Hematopoietic multipotent progenitor cell treated with erythropoietin and hydrocortisone succinate and interleukin-3 and kit ligand, for 17 days (in vitro differentiated cells): ENCODE measurements at regions not wholly inside any gene's neighbourhood (a gene's known extent, or its start where the extent isn't known, plus 50 kb on each side); places are given as distances from the start of the nearest gene placed in this dataset.

Experiments used
- DNase-seq: peaks from one replicate; pipeline ENCODE4 v3.0.0-alpha.2; 2015; ENCODE audit warnings: low spot score

GRCh38 chr15:26374806-26375205, 398.1 kb downstream of the GABRB3 start:
- no peak for DNase-seq

DNA sequence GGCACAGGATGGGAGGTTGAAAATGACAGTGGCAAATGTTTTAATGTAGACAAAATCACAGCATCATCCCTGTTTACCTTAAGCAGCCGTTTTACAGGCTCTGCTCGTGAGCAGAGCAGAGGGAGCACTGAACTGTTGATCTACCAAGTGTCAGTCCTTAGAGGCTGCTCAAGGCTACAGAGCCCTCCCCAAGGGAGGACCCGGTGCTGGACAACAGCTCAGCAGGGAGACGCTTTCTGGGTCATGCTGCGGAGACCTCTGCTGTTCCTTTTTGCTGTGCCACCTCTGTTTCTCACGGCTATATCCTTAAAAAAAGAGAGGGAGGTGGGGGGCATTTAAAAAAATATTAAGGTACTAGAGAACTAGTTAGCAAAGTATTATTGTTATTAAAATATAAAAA, 400.2 kb downstream of the GABRB3 start:
- DNase-seq: no peak

- no peak for DNase-seq
These were observed 407.8 kb downstream of the GABRB3 start for GRCh38 chr15:26365077-26365476.

DNA sequence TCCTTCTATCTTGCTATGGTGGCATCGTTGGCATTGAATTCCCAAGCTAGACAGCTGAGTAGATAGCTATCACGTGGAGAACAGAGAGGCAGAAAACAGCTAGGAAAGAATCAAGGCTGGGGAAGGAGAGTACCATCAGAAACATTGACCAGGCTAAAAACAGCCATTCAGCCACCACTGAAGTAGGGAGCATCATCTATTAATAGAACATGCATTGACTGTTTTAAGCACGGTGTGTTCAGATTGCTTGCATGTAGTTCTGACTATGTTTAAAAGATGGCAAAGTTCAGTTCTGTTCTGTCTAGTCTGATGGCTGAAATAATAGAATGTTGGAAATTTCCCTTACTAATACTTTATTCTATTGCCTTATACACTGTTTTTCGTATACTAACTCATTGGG, 413.0 kb downstream of the GABRB3 start:
- DNase-seq: no peak

DNA sequence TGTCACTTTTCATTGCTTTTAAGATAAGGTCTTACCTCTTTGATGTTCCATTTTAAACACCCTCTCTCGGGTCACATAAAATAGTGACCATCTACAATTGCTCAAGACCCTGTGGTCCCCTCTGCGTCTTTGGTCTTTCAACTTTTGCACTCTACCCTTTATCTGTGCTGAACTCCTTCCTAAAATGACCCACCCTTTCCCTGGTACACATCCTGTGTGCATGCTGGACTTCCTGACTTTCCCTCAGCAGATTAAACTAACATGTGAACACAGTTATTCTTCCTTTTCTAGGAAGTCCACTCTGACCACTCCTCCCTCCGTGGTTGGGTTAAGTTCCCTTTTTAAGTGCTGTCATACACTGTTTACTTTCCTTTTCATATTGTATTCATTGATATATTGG, 414.2 kb downstream of the GABRB3 start:
- no peak for DNase-seq

DNA sequence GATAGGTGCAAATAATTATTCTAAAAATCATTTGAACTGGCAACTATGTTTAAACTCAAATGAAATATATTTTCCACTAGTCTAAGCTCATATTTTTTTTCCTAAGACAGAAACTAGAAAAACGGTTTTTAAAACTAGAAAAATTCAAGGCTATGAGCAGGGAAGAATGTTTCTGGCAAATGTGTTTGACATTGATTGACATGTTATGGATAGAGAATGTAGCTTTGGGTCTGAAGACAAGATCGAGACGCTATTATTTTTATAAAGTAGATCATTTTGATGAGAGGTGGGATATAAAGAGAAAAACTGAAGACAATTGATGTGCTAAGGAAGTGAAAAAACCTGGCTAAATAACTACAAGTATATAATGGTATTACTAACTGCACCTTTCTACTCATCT, 415.2 kb downstream of the GABRB3 start:
- DNase-seq: no peak

DNA sequence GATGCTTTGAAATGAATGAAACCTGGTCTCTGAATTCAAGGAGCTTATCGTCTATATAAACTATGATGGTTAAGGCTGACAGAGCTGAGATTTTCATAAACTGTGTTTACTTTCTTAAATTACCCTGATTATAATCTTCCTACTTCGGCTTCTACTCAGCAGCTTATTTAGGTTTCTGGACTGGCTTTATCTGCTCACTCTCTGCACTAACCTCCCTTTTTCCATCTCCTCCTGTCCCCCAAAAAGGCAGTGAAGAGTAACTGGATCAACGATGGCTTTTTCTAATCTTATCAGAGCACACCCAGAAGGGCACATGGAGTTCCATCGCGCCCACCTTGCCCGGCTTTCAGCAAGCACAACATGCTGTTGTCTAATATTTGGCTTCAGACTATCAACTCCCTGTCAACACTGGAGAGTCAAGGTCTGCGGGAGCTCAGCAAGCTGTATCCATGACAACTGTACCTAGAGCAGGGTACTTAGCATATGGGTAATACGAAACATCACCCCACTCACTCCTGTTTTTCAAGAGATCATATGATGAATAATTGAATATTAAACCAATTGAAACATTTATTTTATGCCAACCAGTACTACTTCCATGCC, 417.3 kb downstream of the GABRB3 start:
- no peak for DNase-seq

- DNase-seq: no peak
These were observed 420.0 kb downstream of the GABRB3 start for GRCh38 chr15:26352909-26353308.

DNA sequence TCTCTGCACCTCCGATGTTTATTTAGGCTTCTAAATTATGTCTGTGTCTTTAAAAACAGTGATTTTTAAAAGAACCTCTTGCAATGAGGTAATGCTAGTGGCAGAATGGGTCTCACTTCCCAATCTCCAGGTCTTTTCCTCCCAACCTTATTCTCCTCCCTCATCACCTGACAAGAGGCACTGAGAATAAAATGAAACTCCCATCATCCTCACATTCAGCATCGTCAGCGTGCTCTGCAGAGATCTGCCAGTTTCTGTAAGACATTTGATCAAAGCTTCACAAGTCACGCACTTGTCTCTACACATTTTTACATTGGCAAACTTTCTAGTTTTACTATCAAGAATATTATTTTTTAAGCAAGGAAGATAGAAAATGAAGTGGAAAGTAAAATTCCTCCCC, 420.5 kb downstream of the GABRB3 start:
- DNase-seq: no peak

GRCh38 chr15:26325495-26325894, 447.4 kb downstream of the GABRB3 start:
- no peak for DNase-seq

GRCh38 chr15:26323566-26323965, 449.3 kb downstream of the GABRB3 start:
- DNase-seq: no peak

DNA sequence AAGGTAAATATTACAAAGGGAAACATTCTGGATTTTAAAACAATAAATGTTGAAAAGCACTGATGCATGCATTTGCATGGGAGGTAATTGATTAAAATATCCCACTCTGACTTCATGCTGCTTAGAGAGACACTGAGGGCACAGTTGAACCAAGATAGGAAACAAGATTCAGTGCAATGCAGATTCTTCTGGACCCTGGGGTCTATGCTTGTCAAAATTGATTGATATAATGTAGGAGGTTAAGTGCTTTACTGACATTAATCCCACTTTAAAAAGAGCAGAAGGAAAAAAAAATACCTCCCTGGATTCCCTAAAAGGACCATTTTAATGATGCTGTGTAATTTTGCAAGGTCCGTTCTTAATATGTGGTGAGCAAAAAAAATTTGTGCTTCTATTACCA, 454.2 kb downstream of the GABRB3 start:
- DNase-seq: no peak

- DNase-seq: no peak
These were observed 451.4 kb upstream of the ATP10A start for GRCh38 chr15:26314577-26314976.

GRCh38 chr15:26311710-26312236, 448.6 kb upstream of the ATP10A start:
- DNase-seq: no peak

DNA sequence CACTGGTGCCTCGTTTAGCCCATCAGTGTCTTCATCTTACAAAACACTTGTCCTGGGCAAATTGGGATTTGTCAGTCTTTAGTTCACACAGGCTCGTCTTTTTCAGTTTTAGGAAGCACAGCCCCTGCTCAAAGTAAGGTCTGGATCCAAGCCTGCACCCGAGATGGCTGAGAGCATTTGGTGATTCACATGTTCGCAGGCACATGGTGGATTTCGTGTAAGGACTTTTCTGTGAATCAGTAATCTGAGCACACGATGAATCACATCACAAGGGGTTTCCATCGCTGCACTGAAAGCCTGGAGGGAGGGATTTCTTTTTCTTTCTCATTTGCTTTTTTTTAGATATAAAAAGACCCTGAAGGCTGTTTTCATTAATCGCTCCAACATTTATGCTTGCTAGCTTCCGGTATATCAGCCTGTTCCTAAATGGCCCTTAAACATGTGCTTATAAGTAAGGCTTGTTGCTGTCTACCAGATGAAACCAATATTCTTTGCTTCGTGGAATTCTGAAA, 435.6 kb upstream of the ATP10A start:
- DNase-seq: no peak

DNA sequence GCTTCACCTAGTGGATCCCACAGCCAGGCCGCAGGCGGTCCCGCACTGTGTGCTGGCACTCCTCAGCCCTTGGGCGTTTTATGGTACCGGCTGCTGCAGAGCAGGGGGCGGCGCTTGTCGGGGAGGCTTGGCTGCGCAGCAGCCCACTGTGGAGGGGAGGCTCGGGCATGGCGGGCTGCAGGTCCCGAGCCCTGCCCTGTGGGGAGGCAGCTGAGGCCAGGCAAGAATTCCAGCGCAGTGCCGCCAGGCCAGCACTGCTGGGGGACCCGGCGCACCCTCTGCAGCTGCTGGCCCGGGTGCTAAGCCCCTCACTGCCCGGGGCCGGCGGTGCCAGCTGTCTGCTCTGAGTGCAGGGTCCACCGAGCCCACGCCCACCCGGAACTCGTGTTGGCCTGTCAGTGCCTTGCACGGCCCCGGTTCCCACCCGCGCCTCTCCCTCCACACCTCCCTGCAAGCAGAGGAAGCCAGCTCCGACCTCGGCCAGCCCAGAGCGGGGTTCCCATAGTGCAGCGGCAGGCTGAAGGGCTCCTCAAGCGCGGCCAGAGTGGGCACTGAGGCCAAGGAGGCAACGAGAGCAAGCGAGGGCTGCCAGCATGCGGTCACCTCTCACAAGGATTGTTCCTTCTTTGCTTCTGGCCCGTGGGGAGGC, 435.0 kb upstream of the ATP10A start:
- no peak for DNase-seq

- no peak for DNase-seq
These were observed 432.4 kb upstream of the ATP10A start for GRCh38 chr15:26295336-26296085.

DNA sequence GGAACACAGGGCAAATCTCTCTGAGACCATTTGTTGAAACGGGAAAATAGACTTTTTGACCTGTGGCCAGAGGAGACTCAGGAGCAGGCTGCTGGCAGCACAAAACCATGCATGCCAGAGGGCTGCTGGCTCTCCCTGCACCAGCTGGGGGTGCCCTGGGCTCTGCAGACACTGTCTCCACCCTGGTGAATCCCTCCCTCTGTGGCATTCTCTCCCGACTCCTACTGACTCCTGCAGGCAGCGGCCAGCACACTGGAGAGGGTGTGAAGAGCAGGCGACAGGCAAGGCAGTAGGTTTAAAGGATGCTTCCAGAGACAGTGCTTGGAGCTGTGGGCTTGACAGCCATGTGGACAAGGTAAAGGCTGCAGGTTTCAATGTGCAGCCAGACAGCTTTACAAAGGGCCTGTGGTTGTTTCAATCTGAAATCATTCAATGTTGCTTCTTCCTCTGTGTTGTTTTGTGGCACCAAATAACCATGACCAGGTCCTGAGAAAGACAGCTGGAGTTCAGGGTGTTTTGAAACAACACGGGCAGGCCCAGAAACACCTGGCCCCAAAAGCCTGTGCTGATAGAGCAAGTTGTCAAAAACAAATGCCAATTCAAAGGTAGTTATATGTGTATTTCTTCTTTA, 431.0 kb upstream of the ATP10A start:
- no peak for DNase-seq

DNA sequence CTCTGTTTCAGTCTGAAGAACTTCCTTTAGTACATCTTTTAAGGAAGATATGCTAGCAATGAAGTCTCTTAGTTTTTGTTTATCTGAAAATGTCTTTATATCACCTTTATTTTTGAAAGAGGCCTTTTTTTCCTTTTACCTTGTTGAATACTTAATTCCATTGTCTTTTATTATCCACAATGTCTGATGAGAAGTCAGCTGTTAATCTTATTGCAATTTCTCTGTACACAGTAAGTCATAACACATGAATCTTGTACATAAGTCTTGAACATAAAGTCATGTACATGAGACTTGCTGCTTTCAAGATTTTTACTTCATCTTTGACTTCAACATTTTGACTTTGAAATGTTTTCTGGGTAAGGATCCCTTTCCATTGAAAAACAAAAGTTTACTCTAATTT, 424.3 kb upstream of the ATP10A start:
- no peak for DNase-seq

- no peak for DNase-seq
These were observed 417.2 kb upstream of the ATP10A start for GRCh38 chr15:26280281-26280680.

DNA sequence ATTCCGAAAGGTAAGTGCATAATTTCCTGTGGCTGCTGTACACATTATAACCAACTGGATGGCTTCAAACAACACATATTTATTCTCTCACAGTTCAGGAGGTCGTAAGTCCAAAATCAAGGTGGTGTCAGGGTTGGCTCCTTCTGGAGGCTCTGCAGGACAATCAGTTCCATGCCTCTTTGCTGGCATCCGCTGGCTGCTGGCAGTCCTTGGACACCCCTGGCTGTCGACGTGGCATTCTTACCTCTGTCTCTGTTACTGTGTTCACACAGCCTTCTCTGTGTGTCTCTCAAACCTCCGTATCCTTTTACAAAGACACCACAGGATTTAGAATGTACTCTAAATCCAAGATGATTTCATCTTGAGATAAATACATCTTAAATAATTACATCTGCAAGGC, 398.8 kb upstream of the ATP10A start:
- DNase-seq: no peak

GRCh38 chr15:26261413-26261812, 398.3 kb upstream of the ATP10A start:
- no peak for DNase-seq
